Activated naive CD4-positive, alpha-beta T cell treated with Interleukin-2 at 50 U/mL for 16 hours (primary cell): ENCODE measurements at regions not wholly inside any gene's neighbourhood (a gene's known extent, or its start where the extent isn't known, plus 50 kb on each side); places are given as distances from the start of the nearest gene placed in this dataset.
"Not testable (repeated sequence)": the region's sequence is repeated elsewhere in the genome, so short reads cannot be mapped to it uniquely, and the experiment has no call there.

ENCODE experiments used
- DNase-seq: peaks from one replicate; pipeline ENCODE4 v3.0.0-alpha.2; 2020

DNA sequence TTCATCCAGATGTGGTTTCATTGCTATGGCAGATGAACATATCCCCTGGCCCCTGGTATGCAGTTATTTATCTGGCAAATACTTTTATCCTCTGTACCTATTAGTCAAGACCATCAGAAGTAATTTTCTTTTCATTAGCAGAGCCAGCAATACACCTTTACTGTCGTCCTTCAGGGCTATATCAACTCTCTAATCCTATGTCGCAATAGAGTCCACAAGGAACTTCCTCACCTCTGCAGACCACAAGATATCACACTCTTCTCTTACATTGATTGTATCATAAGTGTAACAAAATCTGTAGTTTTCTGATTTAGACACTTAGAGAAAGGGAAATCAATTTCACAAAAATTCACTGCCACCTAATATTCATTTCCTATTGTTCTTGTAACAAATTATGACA is 252.9 kb upstream of the DCC start:
- DNase-seq = no peak

- DNase-seq = no peak
Measured at GRCh38 chr18:52090005-52090404, 250.0 kb upstream of the DCC start.

- DNase-seq = no peak
Measured at GRCh38 chr18:52093171-52093570, 246.8 kb upstream of the DCC start.

DNA sequence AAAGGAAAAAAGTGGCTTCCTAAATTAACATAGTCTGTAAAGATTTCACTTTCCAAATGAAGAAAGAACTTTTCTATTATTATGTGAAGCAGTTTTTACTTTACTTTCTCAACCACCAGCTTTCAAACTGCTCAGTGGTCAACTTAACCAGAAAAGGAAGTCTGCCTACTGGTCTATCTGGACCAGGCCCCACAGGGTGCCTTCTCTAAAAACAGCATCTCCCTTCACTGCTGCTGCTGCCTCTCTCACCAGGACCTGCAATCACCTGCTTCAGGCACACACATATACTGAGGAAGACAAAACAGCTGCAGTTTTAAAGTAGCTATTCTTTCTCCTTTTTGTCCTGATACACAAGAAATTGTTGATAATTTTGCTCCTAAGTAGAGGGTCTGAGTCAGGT is 221.3 kb upstream of the DCC start:
- DNase-seq = no peak

GRCh38 chr18:52130624-52131301 is 209.2 kb upstream of the DCC start:
- DNase-seq = no peak

GRCh38 chr18:52131845-52132244 is 208.2 kb upstream of the DCC start:
- no peak for DNase-seq

GRCh38 chr18:52136532-52136931 is 203.5 kb upstream of the DCC start:
- no peak for DNase-seq

- DNase-seq = no peak
Measured at GRCh38 chr18:52140986-52141385, 199.0 kb upstream of the DCC start.

- DNase-seq = no peak
Measured at GRCh38 chr18:52150050-52150449, 189.9 kb upstream of the DCC start.

- DNase-seq = no peak
Measured at GRCh38 chr18:52152036-52152435, 188.0 kb upstream of the DCC start.

DNA sequence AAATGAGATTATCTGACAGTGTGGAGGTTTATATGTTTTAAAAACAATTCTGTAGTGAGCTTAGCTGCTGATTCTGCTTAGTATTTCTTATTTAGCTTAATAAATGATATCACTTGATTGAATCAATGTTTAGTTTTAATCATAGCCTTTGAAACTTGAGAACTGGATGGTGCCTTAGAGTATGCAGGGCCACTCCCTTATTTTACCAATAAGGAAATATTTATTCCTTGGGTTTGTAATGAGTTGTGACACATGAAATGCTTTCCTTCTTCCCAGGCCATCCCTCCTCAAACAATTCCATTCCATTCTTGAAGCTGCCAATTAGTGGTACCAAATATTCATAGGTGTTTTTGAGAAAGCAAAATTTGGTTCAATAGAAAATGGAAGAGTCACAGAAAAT is 183.8 kb upstream of the DCC start:
- no peak for DNase-seq

- no peak for DNase-seq
Measured at GRCh38 chr18:52160636-52161035, 179.4 kb upstream of the DCC start.

GRCh38 chr18:52163478-52163877 is 176.5 kb upstream of the DCC start:
- no peak for DNase-seq

GRCh38 chr18:52168131-52168530 is 171.9 kb upstream of the DCC start:
- not testable (repeated sequence) for DNase-seq

DNA sequence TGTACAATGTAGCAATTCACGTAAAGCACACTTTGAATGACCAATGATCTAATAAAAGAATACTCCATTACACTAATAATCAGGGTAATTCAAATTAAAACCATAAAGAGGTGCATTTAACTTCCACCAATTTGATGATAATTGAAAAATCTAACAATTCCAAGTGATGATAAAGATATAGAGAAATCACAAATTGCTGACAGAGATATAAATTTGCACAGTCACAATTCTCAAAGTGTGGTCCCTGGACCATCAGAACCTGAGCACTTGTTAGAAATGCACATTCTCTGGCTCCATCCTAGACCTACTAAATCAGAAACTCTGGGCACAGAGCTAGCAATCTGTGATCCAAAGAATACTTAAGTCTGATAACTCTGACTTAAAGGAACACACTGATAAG is 165.8 kb upstream of the DCC start:
- no peak for DNase-seq

DNA sequence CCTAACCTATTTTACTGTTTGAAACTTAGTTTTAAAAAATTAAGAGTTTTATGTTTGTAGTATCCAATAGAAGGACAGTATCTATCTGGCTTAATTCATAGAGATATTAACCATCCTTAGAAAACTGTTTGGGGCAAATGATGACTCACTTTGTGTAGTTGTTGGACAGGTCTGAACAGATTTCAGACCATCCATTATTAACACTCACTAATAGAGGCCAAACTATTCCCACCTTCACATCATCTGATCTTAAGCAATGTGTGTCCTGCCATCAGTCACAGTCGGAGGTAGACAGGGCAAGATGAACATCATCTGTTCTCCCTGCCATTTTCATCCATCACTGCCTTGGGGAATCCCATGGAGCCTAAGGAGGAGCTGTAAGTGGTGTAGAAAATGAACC is 164.6 kb upstream of the DCC start:
- DNase-seq = no peak

DNA sequence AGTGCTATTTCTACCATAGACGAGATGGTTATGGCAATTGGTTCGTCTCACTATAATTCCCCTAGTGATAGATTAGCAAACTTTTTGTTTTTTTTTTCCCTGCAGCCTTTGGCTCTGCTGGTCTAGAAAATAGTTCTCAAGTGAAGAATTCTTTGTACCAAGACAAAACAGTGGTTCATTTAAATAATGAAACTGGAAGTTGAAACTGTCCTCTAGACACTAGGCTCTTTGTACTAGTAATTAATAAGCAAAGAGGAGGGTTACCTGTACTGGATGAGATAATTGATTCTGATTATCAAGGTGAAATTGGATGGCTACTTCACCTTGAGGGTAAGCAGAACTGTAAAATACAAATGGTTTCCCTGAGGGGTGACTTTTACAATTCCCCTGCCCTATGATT is 156.9 kb upstream of the DCC start:
- DNase-seq = no peak

- no peak for DNase-seq
Measured at GRCh38 chr18:52190195-52190594, 149.8 kb upstream of the DCC start.

GRCh38 chr18:52190631-52191030 is 149.4 kb upstream of the DCC start:
- DNase-seq = no peak

GRCh38 chr18:52200406-52200805 is 139.6 kb upstream of the DCC start:
- no peak for DNase-seq

- no peak for DNase-seq
Measured at GRCh38 chr18:52200921-52201663, 138.9 kb upstream of the DCC start.

DNA sequence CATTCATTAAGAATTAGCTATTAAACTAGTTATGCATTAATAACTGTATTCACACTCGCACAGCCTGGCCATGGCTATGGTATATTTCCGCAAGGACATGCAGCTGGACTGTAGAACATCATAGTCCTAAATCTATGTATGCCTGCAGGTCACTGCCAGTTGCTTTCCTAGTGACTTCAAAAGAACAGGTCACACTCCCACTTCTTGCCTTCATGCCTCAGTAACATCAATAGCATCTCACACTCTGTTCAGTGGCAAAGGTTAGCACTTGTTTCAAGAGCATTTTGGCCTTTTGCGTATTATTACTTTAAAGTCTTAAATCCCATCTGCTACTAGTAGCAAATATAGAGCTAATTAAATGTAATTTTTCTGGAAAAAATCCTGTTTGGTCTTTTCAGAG is 131.4 kb upstream of the DCC start:
- no peak for DNase-seq

DNA sequence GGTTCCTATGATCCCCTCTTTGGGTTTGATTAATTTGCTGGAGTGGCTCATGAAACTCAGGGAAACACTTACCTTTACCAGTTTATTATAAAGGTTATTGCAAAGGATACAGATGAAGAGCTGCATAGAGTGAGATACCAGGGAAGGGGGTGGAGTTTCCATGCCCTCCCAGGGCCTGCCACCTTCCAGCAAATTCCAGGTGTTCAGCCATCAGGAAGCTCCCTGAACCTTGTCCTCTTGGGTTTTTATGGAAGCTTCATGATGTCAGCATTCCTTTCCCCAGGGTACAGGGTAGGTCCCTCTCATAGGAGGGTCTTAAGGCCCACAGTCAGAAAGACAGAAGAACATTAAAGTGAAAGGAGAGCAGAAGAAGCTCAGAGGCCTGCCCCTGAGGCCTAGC is 123.9 kb upstream of the DCC start:
- no peak for DNase-seq

DNA sequence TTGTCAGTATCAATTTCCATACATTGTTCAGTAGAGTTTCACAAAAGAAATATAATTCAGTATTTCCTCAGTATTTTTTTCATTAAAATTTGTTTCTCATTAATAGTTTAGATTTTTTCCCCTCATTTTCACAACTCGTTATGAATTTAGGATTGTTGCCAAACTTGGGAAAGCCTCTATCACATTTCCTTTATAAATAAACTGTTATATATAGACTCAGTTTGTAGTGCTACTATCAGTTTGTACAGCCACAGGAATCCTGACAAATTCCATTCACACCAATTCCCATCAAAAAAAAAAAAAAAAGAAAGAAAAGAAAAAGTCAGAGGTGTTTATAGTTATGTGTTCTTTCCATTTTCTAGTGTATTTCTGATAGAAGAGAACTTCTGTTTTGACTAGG is 123.3 kb upstream of the DCC start:
- no peak for DNase-seq

- no peak for DNase-seq
Measured at GRCh38 chr18:52219102-52219501, 120.9 kb upstream of the DCC start.
